HL-60 (cell line): ENCODE measurements at regions not wholly inside any gene's neighbourhood (a gene's known extent, or its start where the extent isn't known, plus 50 kb on each side); places are given as distances from the start of the nearest gene placed in this dataset.

Experiments used
- DNase-seq, 2 experiments: peaks; one replicate each; pipeline ENCODE4 v3.0.0-alpha.2; 2010 to 2020; ENCODE audit warnings: low read depth in 1 of 2, low spot score in 1 of 2
- H3K27ac ChIP-seq: fragments of 250-450 bp; sonication (Bioruptor Pico); replicated peaks from 2 replicates; pipeline ENCODE4 v1.5.1; 2020; ENCODE audit warnings: mild to moderate bottlenecking, moderate library complexity
- H3K27me3 ChIP-seq: fragments of 250-450 bp; sonication (Bioruptor Pico); 2 replicates; pipeline ENCODE4 v1.5.1; 2021; ENCODE audit warnings: mild to moderate bottlenecking, moderate library complexity; ENCODE audit not compliant: insufficient read depth, poor library complexity, severe bottlenecking
- H3K4me3 ChIP-seq: replicated peaks from 2 replicates; pipeline ENCODE4 v1.5.1; 2011; ENCODE audit warnings: mild to moderate bottlenecking, control low read depth, low read length; ENCODE audit not compliant: insufficient read depth
- GABPA ChIP-seq: IDR thresholded peaks from 2 replicates; pipeline ENCODE4 v1.6.1; 2012; ENCODE audit warnings: low read depth
- POLR2AphosphoS5 ChIP-seq: IDR thresholded peaks from 2 replicates; pipeline ENCODE4 v1.6.1; 2012; ENCODE audit warnings: low read depth
- SPI1 ChIP-seq: IDR thresholded peaks from 2 replicates; pipeline ENCODE4 v1.6.1; 2012; ENCODE audit warnings: low read depth, mild to moderate bottlenecking, borderline replicate concordance
- TF ChIP-seq, protein P1 (sequence below): IDR thresholded peaks from 2 replicates; pipeline ENCODE4 v1.6.1; 2012; ENCODE audit warnings: low read depth; ENCODE audit not compliant: insufficient replicate concordance
- TF ChIP-seq, protein P2 (sequence below): IDR thresholded peaks from one replicate; pipeline ENCODE4 v1.5.1; 2011; ENCODE audit warnings: low read length, control low read depth, inconsistent platforms; ENCODE audit not compliant: insufficient read depth

DNA sequence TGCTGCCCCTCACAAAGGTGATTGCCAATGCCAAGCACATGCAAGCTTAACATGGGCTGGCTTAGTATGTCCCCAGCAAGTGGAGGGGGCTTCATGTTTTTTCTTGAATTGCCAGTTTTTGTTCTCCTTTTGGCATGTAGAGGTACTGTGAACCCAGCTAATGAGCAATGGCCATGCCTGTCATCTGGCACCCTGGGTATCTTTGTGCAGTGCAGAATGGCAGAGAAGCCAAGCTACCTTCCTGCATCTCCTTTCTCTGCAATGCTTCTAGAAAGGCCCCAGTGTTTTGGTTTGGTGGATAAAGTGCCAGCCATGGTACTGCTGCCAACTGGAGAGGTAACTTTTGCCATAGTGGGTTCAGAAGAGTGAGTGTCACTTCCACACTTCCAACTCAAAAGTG lies 576.9 kb downstream of the CMPK2 start:
- no peak overlapping the region for H3K27ac ChIP-seq
- no peak overlapping the region for H3K4me3 ChIP-seq
- H3K27me3 ChIP-seq: no peaks in the 10 kb centered on the region
- DNase-seq: no peak
- TF ChIP-seq, protein P1, sequence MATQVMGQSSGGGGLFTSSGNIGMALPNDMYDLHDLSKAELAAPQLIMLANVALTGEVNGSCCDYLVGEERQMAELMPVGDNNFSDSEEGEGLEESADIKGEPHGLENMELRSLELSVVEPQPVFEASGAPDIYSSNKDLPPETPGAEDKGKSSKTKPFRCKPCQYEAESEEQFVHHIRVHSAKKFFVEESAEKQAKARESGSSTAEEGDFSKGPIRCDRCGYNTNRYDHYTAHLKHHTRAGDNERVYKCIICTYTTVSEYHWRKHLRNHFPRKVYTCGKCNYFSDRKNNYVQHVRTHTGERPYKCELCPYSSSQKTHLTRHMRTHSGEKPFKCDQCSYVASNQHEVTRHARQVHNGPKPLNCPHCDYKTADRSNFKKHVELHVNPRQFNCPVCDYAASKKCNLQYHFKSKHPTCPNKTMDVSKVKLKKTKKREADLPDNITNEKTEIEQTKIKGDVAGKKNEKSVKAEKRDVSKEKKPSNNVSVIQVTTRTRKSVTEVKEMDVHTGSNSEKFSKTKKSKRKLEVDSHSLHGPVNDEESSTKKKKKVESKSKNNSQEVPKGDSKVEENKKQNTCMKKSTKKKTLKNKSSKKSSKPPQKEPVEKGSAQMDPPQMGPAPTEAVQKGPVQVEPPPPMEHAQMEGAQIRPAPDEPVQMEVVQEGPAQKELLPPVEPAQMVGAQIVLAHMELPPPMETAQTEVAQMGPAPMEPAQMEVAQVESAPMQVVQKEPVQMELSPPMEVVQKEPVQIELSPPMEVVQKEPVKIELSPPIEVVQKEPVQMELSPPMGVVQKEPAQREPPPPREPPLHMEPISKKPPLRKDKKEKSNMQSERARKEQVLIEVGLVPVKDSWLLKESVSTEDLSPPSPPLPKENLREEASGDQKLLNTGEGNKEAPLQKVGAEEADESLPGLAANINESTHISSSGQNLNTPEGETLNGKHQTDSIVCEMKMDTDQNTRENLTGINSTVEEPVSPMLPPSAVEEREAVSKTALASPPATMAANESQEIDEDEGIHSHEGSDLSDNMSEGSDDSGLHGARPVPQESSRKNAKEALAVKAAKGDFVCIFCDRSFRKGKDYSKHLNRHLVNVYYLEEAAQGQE: no peak
- TF ChIP-seq POLR2AphosphoS5 (no peak), SPI1 (no peak), GABPA (no peak)
- TF ChIP-seq, protein P2, sequence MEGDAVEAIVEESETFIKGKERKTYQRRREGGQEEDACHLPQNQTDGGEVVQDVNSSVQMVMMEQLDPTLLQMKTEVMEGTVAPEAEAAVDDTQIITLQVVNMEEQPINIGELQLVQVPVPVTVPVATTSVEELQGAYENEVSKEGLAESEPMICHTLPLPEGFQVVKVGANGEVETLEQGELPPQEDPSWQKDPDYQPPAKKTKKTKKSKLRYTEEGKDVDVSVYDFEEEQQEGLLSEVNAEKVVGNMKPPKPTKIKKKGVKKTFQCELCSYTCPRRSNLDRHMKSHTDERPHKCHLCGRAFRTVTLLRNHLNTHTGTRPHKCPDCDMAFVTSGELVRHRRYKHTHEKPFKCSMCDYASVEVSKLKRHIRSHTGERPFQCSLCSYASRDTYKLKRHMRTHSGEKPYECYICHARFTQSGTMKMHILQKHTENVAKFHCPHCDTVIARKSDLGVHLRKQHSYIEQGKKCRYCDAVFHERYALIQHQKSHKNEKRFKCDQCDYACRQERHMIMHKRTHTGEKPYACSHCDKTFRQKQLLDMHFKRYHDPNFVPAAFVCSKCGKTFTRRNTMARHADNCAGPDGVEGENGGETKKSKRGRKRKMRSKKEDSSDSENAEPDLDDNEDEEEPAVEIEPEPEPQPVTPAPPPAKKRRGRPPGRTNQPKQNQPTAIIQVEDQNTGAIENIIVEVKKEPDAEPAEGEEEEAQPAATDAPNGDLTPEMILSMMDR: no peak

DNA sequence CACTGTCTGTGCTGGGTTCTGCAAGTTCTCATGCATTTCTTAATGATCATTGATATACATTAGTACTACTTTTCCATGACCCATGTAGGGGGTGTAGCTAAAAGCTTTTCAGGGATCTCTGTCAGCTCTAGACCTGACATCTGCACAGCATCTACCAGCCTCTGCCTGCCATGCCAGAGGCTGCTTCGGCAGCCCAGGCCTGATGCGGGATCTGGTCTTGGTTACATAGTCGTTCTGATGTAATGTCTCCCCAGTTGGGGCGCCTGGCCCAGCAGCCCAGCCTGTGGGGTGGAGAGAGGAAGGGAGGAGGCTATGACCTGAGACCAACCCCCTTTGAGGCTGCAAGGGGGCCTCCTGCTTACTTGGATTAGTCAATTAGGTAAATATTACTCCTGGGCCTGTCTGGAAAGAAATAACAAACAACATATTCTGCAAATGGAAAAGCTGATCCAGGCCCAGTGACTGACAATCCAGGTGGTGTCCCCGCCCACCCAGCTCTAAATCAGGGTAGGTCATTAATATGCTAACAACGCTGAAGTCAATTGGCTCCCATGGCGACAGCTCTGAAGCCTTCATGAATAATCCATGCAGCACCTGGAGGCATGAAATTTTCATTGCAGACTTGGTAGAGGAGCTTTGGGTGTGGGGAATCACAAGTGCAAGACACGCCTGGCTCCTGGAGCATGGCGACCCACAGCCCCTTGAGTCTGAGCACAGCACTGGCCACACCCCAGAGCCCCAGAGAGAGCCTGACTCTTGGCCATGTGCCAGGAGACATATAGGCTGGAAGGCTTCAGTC lies 575.3 kb downstream of the CMPK2 start:
- Histone ChIP-seq H3K27ac (no peak overlapping the region), H3K4me3 (no peak overlapping the region), H3K27me3 (no peaks in the 10 kb centered on the region)
- no peak for DNase-seq
- TF ChIP-seq, protein P1: no peak
- TF ChIP-seq POLR2AphosphoS5: no peak
- TF ChIP-seq, protein P2: no peak
- TF ChIP-seq SPI1: no peak
- TF ChIP-seq GABPA: no peak

DNA sequence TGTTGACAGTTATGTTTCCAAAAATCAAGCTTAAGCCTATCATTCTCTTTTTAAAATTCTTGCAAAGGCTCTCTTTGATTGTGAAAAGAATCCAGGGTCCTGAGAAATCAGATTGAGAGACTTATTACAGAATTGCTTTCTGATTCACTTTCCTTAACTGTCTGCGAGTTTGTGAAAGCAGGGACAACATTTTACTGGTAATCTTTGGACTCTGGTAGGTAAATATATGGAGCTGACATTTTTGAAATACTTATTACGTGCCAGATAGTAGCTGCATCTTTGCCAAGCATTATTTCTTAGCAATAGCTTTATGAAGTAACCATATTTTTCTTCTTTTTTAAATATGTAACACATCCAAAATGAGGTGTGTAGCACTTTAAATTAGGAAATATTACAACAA lies 570.9 kb downstream of the CMPK2 start:
- no peak overlapping the region for H3K27ac ChIP-seq
- DNase-seq: no peak
- no peaks in the 10 kb centered on the region for H3K27me3 ChIP-seq
- TF ChIP-seq POLR2AphosphoS5 (no peak), SPI1 (no peak), GABPA (no peak)
- TF ChIP-seq, protein P1: no peak
- TF ChIP-seq, protein P2: no peak
- H3K4me3 ChIP-seq: no peak overlapping the region
